ENCODE measurements at regions not wholly inside any gene's neighbourhood (a gene's known extent, or its start where the extent isn't known, plus 50 kb on each side); places are given as distances from the start of the nearest gene placed in this dataset.
"Not testable (repeated sequence)": the region's sequence is repeated elsewhere in the genome, so short reads cannot be mapped to it uniquely, and the experiment has no call there.

- TF ChIP-seq CTCF (IDR thresholded peaks at IDR 0.05 in 8 of 11, conservative IDR thresholded peaks at IDR 0.05 in 3 of 11); POLR2AphosphoS5 (IDR thresholded peaks at IDR 0.05); POLR2A (IDR thresholded peaks at IDR 0.05): not testable (repeated sequence)
Measured at GRCh38 chr21:5224156-5224555, 5297.2 kb upstream of the TPTE start.

Data from spleen (tissue), 7 donors.